CD4-positive, alpha-beta T cell (primary cell): ENCODE measurements at regions not wholly inside any gene's neighbourhood (a gene's known extent, or its start where the extent isn't known, plus 50 kb on each side); places are given as distances from the start of the nearest gene placed in this dataset.

Source experiments
- ATAC-seq: fragments of 200-7000 bp; cut with Tn5 transposase; one replicate; pipeline ENCODE4 v1.10.0; 2022; ENCODE audit warnings: mild to moderate bottlenecking; ENCODE audit not compliant: poor library complexity
- CTCF ChIA-PET: fragments of 350-600 bp; sonication (Branson Sonifier 250); formaldehyde crosslinking; loops from one replicate; lab custom pipeline; 2021; ENCODE audit warnings: antibody characterized with exemption, inconsistent platforms; lab: Charles Lee
- POLR2A ChIA-PET: fragments of 350-600 bp; sonication (Branson Sonifier 250); formaldehyde crosslinking; loops from one replicate; lab custom pipeline; 2021; ENCODE audit warnings: antibody characterized with exemption, inconsistent platforms; lab: Charles Lee
- DNase-seq, 14 experiments: peaks; one replicate each; pipeline ENCODE4 v3.0.0-alpha.2; 2013 to 2020; ENCODE audit warnings: mixed read lengths in 2 of 14
- H3K27ac ChIP-seq, 2 donors: one replicate each; pipeline versions ENCODE4 v1.5.1 to v1.7.0; 2013; ENCODE audit warnings: low read length in 2 of 2, low read depth in 1 of 2, mild to moderate bottlenecking in 1 of 2
- H3K27me3 ChIP-seq, 2 experiments: 1 replicate in 1 of 2; 2 replicates in 1 of 2; pipeline versions ENCODE4 v1.6.1 to v1.7.0; 2013; ENCODE audit warnings: low read length in 2 of 2, control low read depth in 1 of 2, mild to moderate bottlenecking in 1 of 2, moderate library complexity in 1 of 2; ENCODE audit not compliant: insufficient read depth in 2 of 2, control insufficient read depth in 1 of 2
- H3K36me3 ChIP-seq: one replicate; pipeline ENCODE4 v1.6.1; 2013; ENCODE audit warnings: low read length, control low read depth; ENCODE audit not compliant: insufficient read depth
- H3K4me1 ChIP-seq: one replicate; pipeline ENCODE4 v1.6.1; 2013; ENCODE audit warnings: low read length, control low read depth; ENCODE audit not compliant: insufficient read depth
- H3K4me3 ChIP-seq: one replicate; pipeline ENCODE4 v1.5.1; 2013; ENCODE audit warnings: mild to moderate bottlenecking, low read length, moderate library complexity
- H3K9me3 ChIP-seq, 2 experiments: 1 replicate in 1 of 2; 2 replicates in 1 of 2; pipeline versions ENCODE4 v1.6.1 to v1.7.0; 2013; ENCODE audit warnings: low read length in 2 of 2, mild to moderate bottlenecking in 2 of 2, control low read depth in 1 of 2, moderate library complexity in 1 of 2; ENCODE audit not compliant: control insufficient read depth in 1 of 2, insufficient read depth in 1 of 2
- H3K27ac Mint-ChIP-seq: one replicate; pipeline ENCODE4 v1.8.0; 2020; ENCODE audit warnings: mixed read lengths
- H3K27me3 Mint-ChIP-seq: one replicate; pipeline ENCODE4 v1.8.0; 2021; ENCODE audit warnings: mixed read lengths
- H3K36me3 Mint-ChIP-seq: one replicate; pipeline ENCODE4 v1.8.0; 2021; ENCODE audit warnings: low read depth, mixed read lengths
- H3K4me1 Mint-ChIP-seq: one replicate; pipeline ENCODE4 v1.8.0; 2021; ENCODE audit warnings: low read depth, mixed read lengths
- H3K4me3 Mint-ChIP-seq: one replicate; pipeline ENCODE4 v1.8.0; 2020; ENCODE audit warnings: mild to moderate bottlenecking, mixed read lengths
- H3K9me3 Mint-ChIP-seq: one replicate; pipeline ENCODE4 v1.8.0; 2020; ENCODE audit warnings: mixed read lengths
- intact Hi-C, 2 experiments: fragments of 100-400 bp; cut with DNase I in 1 of 2; cut with micrococcal nuclease in 1 of 2; formaldehyde crosslinking; loops; one replicate each; pipeline versions ENCODE4 v1.15.1 to v1.9.0; 2023 to 2025; cut with DNase I, micrococcal nuclease
- TF ChIP-seq, protein P1 (sequence below): fragments of 200-600 bp; IDR thresholded peaks from one replicate; pipeline ENCODE4 v1.8.0; 2022; ENCODE audit warnings: antibody characterized with exemption, mild to moderate bottlenecking

DNA sequence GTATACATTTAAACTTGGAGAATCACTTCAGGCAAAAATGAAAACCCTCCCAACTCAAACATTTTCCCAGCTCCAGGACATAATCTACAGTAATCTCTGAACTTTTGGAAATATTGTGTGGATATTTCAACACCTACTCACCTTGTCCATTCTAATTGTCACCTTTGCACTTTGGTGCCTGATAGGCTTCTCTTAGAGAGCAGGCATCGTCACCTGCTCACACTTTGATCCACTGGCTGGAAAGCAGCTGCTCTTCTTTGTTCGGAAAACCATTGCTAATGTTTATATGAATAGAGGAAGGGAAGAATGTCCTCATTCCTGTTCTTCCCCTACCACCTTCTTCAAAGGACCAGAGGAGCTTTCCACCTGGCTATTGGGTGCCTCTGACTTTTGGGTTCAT, 411.2 kb downstream of the FGF9 start:
- no peak for ATAC-seq
- no peak overlapping the region for H3K27ac Mint-ChIP-seq
- no peaks in the 10 kb centered on the region for H3K27me3 ChIP-seq

DNA sequence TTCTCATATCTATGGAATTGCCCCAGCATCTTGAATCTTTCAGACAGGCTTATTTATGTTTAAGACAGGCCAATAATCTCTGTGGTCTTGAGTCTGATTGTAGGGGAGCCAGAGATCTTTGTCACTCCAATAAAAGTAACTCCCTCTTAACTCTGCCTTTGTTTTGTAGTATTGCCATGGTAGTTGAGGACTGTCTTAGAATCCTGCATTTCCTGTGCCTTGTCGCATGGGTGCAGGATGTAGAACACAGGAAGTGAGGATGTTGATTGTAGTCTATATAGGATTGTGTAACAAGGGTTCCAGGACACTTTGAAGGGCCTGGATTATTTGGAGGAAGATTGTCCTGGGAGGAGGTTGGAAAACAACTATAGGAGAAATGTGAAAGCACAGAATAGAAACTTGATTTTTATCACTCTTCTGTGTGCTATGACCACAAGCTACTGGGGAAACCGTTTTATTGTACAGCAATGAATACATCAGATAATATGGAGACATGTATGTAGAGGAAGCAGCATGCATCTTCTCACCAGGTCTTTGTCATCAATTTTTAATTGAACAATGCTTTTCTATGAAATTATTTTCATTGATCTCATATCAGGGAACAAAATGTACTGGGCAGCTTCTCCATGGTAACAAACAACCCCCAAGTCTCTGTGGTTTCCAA, 411.7 kb downstream of the FGF9 start:
- Histone ChIP-seq H3K27me3 (no peaks in the 10 kb centered on the region), H3K27ac (no peak overlapping the region), H3K36me3 (no peaks in the 10 kb centered on the region), H3K9me3 (no peaks in the 10 kb centered on the region), H3K4me1 (peaks cover 14% of the 10 kb centered on the region), H3K4me3 (no peak overlapping the region)
- no peak overlapping the region for H3K4me3 Mint-ChIP-seq
- H3K27me3 Mint-ChIP-seq, result no peaks in the 10 kb centered on the region
- POLR2A ChIA-PET, result no interaction called here
- H3K36me3 Mint-ChIP-seq, result no peaks in the 10 kb centered on the region
- intact Hi-C loops, result loop anchor here in 1 of 2 experiments (2.0 kb wide), 1 partner anchor 14 kb away; no protein-coding TSS in a partner anchor
- H3K4me1 Mint-ChIP-seq, result peaks cover 24% of the 10 kb centered on the region
- peak; percentile 81 for ATAC-seq
- TF ChIP-seq, protein P1, sequence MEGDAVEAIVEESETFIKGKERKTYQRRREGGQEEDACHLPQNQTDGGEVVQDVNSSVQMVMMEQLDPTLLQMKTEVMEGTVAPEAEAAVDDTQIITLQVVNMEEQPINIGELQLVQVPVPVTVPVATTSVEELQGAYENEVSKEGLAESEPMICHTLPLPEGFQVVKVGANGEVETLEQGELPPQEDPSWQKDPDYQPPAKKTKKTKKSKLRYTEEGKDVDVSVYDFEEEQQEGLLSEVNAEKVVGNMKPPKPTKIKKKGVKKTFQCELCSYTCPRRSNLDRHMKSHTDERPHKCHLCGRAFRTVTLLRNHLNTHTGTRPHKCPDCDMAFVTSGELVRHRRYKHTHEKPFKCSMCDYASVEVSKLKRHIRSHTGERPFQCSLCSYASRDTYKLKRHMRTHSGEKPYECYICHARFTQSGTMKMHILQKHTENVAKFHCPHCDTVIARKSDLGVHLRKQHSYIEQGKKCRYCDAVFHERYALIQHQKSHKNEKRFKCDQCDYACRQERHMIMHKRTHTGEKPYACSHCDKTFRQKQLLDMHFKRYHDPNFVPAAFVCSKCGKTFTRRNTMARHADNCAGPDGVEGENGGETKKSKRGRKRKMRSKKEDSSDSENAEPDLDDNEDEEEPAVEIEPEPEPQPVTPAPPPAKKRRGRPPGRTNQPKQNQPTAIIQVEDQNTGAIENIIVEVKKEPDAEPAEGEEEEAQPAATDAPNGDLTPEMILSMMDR, result no peak
- no peaks in the 10 kb centered on the region for H3K9me3 Mint-ChIP-seq
- CTCF ChIA-PET, result no interaction called here
- no peak overlapping the region for H3K27ac Mint-ChIP-seq
- peak in 2 of 14 experiments; percentile 14 to 58 for DNase-seq

More for the DNA sequence above, 411.2 kb downstream of the FGF9 start:
- Histone ChIP-seq H3K36me3 (no peaks in the 10 kb centered on the region), H3K4me3 (no peak overlapping the region), H3K9me3 (no peaks in the 10 kb centered on the region), H3K4me1 (peaks cover 14% of the 10 kb centered on the region), H3K27ac (no peak overlapping the region)
- intact Hi-C loops, result loop anchor here in 1 of 2 experiments (2.0 kb wide), 1 partner anchor 13 kb away; no protein-coding TSS in a partner anchor
- TF ChIP-seq, protein P1, result no peak
- DNase-seq, result no peak
- no peaks in the 10 kb centered on the region for H3K9me3 Mint-ChIP-seq
- ChIA-PET POLR2A (no interaction called here), CTCF (no interaction called here)
- no peaks in the 10 kb centered on the region for H3K36me3 Mint-ChIP-seq
- H3K4me3 Mint-ChIP-seq, result no peak overlapping the region
- peaks cover 29% of the 10 kb centered on the region for H3K4me1 Mint-ChIP-seq
- H3K27me3 Mint-ChIP-seq, result no peaks in the 10 kb centered on the region

DNA sequence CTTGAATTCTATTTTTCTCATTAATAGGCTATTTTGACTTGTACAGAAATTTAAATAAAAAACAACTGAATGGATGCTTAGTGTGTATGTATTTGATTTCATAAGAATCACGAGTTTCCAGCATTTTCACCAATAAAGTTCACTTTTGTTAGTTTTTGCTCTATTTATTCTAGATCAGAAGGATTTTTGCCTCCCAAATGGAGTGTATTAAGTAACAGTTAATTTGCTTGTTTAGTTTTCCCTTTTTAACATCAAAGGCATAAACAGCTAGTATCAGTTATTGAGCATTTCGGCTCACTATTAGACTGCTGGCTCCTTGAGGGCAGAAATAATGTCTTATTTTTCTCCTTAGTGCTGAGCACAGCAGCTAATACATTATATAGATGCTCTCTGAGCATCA, 414.1 kb downstream of the FGF9 start:
- ATAC-seq, result no peak

More for the DNA sequence above, 414.1 kb downstream of the FGF9 start:
- no peaks in the 10 kb centered on the region for H3K36me3 Mint-ChIP-seq
- peaks cover 21% of the 10 kb centered on the region for H3K4me1 Mint-ChIP-seq
- intact Hi-C loops, result no loop called here
- no peaks in the 10 kb centered on the region for H3K36me3 ChIP-seq
- CTCF ChIA-PET, result no interaction called here
- peaks cover 4% of the 10 kb centered on the region for H3K27me3 Mint-ChIP-seq
- no peak overlapping the region for H3K27ac Mint-ChIP-seq
- DNase-seq, result no peak
- no peaks in the 10 kb centered on the region for H3K9me3 Mint-ChIP-seq
- no peaks in the 10 kb centered on the region for H3K27me3 ChIP-seq
- TF ChIP-seq, protein P1, result no peak
- H3K4me1 ChIP-seq, result peaks cover 14% of the 10 kb centered on the region
- H3K9me3 ChIP-seq, result no peaks in the 10 kb centered on the region
- H3K4me3 Mint-ChIP-seq, result no peak overlapping the region
- POLR2A ChIA-PET, result interaction anchor here (0.7 kb wide), 1 partner anchor 11 kb away, joined by 4 read pairs; no protein-coding TSS in a partner anchor
- no peak overlapping the region for H3K4me3 ChIP-seq
- H3K27ac ChIP-seq, result no peak overlapping the region
